WERI-Rb-1 (cell line): ENCODE measurements at regions not wholly inside any gene's neighbourhood (a gene's known extent, or its start where the extent isn't known, plus 50 kb on each side); places are given as distances from the start of the nearest gene placed in this dataset.

Source experiments
- DNase-seq: peaks from one replicate; pipeline ENCODE4 v3.0.0-alpha.2; 2020
- H3K27ac ChIP-seq: fragments of 250-450 bp; sonication (Bioruptor Pico); 2 replicates; pipeline ENCODE4 v1.5.1; 2020; ENCODE audit warnings: mild to moderate bottlenecking, moderate library complexity
- H3K27me3 ChIP-seq: fragments of 250-450 bp; sonication (Bioruptor Pico); 2 replicates; pipeline ENCODE4 v1.5.1; 2021; ENCODE audit warnings: mild to moderate bottlenecking, low read depth, moderate library complexity; ENCODE audit not compliant: insufficient read depth, severe bottlenecking
- H3K36me3 ChIP-seq: fragments of 250-450 bp; sonication (Bioruptor Pico); 2 replicates; pipeline ENCODE4 v1.5.1; 2020; ENCODE audit warnings: mild to moderate bottlenecking, moderate library complexity
- H3K4me3 ChIP-seq: 2 replicates; pipeline ENCODE4 v1.5.1; 2011; ENCODE audit warnings: low read depth, mild to moderate bottlenecking, control low read depth, low read length
- H3K9me3 ChIP-seq: fragments of 250-450 bp; sonication (Bioruptor Pico); 2 replicates; pipeline ENCODE4 v1.5.1; 2021; ENCODE audit warnings: mild to moderate bottlenecking, moderate library complexity; ENCODE audit not compliant: severe bottlenecking
- TF ChIP-seq, protein P1 (sequence below): IDR thresholded peaks from 2 replicates; pipeline ENCODE4 v1.5.1; 2011; ENCODE audit warnings: low read depth, mild to moderate bottlenecking, control low read depth, inconsistent platforms, low read length

DNA sequence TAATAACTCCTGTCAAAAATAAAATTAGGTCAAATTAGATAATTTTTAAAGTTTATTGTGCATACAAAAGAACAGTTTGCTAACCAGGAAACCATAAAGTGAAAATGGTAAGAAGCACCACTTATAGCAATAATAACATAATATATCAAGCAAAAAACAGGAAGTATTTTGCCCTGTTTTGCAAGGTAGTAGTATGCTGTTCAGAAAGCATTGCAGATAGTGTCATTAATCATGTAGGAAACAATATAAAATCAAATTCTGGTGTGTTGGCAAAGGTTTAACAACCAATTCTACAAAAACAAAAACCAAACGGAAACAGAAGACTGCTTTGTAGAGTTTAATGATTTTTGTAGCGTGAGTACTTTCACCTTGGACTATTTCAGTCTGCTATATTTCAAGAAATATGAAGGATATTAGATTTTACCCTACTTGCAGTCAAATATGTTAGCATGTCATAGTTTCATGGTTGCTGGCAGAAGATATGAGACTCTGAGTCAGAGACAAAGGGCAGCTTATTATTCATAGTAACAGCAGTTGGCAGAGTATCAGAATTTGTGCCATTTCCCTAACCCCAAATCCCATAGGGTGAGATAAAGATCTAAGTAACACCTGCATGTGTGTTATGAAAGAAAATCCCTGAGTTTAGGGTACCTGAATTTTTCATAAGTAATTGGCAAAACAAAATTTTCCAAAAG is 729.0 kb upstream of the BRINP3 start:
- DNase-seq = no peak
- Histone ChIP-seq H3K27me3 (no peaks in the 10 kb centered on the region), H3K27ac (no peak overlapping the region), H3K36me3 (no peaks in the 10 kb centered on the region), H3K9me3 (no peaks in the 10 kb centered on the region), H3K4me3 (no peak overlapping the region)
- TF ChIP-seq, protein P1, sequence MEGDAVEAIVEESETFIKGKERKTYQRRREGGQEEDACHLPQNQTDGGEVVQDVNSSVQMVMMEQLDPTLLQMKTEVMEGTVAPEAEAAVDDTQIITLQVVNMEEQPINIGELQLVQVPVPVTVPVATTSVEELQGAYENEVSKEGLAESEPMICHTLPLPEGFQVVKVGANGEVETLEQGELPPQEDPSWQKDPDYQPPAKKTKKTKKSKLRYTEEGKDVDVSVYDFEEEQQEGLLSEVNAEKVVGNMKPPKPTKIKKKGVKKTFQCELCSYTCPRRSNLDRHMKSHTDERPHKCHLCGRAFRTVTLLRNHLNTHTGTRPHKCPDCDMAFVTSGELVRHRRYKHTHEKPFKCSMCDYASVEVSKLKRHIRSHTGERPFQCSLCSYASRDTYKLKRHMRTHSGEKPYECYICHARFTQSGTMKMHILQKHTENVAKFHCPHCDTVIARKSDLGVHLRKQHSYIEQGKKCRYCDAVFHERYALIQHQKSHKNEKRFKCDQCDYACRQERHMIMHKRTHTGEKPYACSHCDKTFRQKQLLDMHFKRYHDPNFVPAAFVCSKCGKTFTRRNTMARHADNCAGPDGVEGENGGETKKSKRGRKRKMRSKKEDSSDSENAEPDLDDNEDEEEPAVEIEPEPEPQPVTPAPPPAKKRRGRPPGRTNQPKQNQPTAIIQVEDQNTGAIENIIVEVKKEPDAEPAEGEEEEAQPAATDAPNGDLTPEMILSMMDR = no peak

GRCh38 chr1:191222206-191222605 is 744.5 kb upstream of the BRINP3 start:
- Histone ChIP-seq H3K27ac (no peak overlapping the region), H3K36me3 (no peaks in the 10 kb centered on the region), H3K4me3 (no peak overlapping the region), H3K9me3 (no peaks in the 10 kb centered on the region), H3K27me3 (no peaks in the 10 kb centered on the region)
- TF ChIP-seq, protein P1 = no peak
- no peak for DNase-seq

- no peak for DNase-seq
- Histone ChIP-seq H3K27ac (no peak overlapping the region), H3K4me3 (no peak overlapping the region), H3K36me3 (no peaks in the 10 kb centered on the region), H3K9me3 (no peaks in the 10 kb centered on the region), H3K27me3 (no peaks in the 10 kb centered on the region)
- TF ChIP-seq, protein P1 = no peak
Measured at GRCh38 chr1:191240925-191241324, 763.3 kb upstream of the BRINP3 start.

DNA sequence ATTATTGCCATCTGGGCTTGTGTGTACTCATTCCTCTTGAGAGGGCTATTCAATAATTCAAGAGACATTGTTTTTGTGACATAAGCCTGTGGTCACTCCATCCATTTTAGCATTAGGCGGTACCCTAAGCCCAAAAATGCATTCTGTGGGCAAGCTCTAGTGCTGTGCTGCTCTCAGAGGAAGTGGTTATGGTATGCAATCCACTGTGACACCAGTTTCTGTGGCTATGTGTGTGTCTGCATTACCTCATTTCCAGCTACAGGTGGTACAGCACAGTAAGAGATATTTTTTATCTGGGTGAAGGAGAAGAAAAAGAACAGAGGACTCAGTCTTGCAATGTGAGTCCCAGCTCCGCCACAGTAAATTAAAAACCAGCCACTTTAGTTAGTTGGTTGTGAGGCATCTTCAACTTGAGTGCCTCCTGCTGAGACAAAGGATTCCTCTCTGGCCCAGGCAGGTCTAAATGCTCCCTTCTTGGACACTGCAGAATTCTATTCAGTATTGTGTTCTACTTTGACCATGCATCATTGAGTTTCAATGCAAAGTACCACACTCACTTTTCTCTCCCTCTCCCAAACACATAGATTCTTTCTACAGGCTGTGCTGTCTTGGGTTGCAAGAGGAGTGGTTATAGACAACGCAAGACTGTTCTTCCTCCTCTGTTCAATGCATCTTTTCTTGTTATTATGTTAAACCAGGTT is 777.8 kb upstream of the BRINP3 start:
- Histone ChIP-seq H3K4me3 (no peak overlapping the region), H3K27me3 (no peaks in the 10 kb centered on the region), H3K9me3 (no peaks in the 10 kb centered on the region), H3K27ac (no peak overlapping the region), H3K36me3 (no peaks in the 10 kb centered on the region)
- TF ChIP-seq, protein P1 = no peak
- DNase-seq = no peak

DNA sequence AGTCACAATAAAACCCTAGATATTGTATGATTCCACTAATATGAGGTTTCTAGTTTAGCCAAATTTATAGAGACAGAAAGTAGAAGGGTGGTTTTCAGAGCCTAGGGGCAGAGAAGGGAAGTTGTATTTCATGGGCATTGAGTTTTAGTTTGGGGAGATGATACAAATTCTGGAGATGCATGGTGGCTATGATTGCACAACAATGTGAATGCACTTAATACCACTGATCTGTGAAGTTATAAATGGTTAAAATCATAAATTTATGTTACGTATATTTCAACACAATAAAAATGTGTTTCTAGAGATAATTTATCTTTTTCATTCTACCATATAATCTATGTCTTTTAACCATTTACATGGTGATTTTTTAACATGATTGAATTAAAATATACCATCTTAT is 779.3 kb upstream of the BRINP3 start:
- no peaks in the 10 kb centered on the region for H3K36me3 ChIP-seq
- H3K9me3 ChIP-seq = no peaks in the 10 kb centered on the region
- H3K27ac ChIP-seq = no peak overlapping the region
- no peaks in the 10 kb centered on the region for H3K27me3 ChIP-seq
- TF ChIP-seq, protein P1 = no peak
- no peak for DNase-seq
- no peak overlapping the region for H3K4me3 ChIP-seq
